PC-9 (cell line): ENCODE measurements at regions not wholly inside any gene's neighbourhood (a gene's known extent, or its start where the extent isn't known, plus 50 kb on each side); places are given as distances from the start of the nearest gene placed in this dataset.

ENCODE experiments used
- CTCF ChIP-seq: fragments of 200-600 bp; sonication (generic); conservative IDR thresholded peaks from 2 replicates; pipeline ENCODE4 v1.6.1; 2017; ENCODE audit warnings: mixed run types, antibody characterized with exemption, mild to moderate bottlenecking, moderate library complexity
- EZH2 ChIP-seq: fragments of 200-600 bp; sonication (generic); IDR thresholded peaks from 2 replicates; pipeline ENCODE4 v1.8.0; 2017; ENCODE audit warnings: antibody characterized with exemption, low read depth

- TF ChIP-seq CTCF (no peak), EZH2 (no peak)
Measured at GRCh38 chr7:33697616-33698015, 207.7 kb upstream of the BMPER start.
